ENCODE measurements at regions not wholly inside any gene's neighbourhood (a gene's known extent, or its start where the extent isn't known, plus 50 kb on each side); places are given as distances from the start of the nearest gene placed in this dataset.
"Not testable (repeated sequence)": the region's sequence is repeated elsewhere in the genome, so short reads cannot be mapped to it uniquely, and the experiment has no call there.

DNA sequence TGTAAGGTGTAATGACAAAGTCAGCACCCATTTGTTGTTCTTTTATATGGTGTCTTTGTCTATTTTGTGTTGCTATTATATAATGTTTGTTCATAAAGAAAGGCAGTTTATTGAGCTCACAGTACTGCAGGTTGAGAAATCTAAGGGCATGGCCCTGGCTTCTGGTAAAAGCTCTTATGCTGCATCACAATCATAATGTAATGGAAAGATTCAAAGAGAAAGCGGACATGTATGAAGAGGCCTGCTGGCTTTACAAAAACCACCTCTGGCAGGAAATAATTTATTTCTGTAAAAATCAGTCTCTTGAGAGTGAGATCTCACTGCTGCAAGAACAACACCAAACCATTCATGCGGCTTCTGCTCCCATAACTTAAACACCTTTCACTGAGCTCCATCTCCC is 746.7 kb upstream of the FAM174A start:
- Mint-ChIP-seq H3K4me1 (ENCODE audit: low read depth) (no peaks in the 10 kb centered on the region), H3K36me3 (no peaks in the 10 kb centered on the region), H3K27ac (no peak overlapping the region), H3K27me3 (no peaks in the 10 kb centered on the region), H3K9me3 (peaks cover 8% of the 10 kb centered on the region), H3K4me3 (no peak overlapping the region)
- ChIA-PET POLR2A (no interaction called here), CTCF (no interaction called here)
- no peak for DNase-seq
- intact Hi-C loops (cut with micrococcal nuclease), result no loop called here

DNA sequence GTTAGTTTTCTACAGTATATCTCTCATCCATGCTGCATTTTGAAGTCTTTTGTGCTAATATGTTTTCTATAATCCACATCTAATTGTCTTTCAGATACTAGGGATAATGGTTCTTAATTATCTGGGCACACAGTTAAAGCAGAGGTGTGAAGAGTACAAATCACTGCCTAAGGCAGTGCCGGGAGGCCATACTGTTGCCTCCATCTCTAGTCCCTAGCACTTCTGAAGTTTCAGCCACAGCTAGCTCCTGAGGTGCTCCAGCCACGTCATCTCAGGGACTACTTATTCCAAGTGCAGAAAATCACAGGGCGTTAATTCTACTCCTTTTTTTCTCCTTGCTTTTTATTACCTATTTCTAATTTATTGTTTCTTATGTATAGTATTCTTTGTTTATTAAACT is 760.0 kb upstream of the FAM174A start:
- CTCF ChIA-PET, result no interaction called here
- H3K9me3 Mint-ChIP-seq, result no peaks in the 10 kb centered on the region
- H3K27ac Mint-ChIP-seq, result no peak overlapping the region
- POLR2A ChIA-PET, result no interaction called here
- H3K4me1 Mint-ChIP-seq (ENCODE audit: low read depth), result no peaks in the 10 kb centered on the region
- H3K4me3 Mint-ChIP-seq, result no peak overlapping the region
- no peaks in the 10 kb centered on the region for H3K27me3 Mint-ChIP-seq
- intact Hi-C loops (cut with micrococcal nuclease), result no loop called here
- no peaks in the 10 kb centered on the region for H3K36me3 Mint-ChIP-seq
- DNase-seq, result no peak

- DNase-seq, result no peak
- Mint-ChIP-seq H3K27ac (no peak overlapping the region), H3K4me3 (no peak overlapping the region), H3K36me3 (no peaks in the 10 kb centered on the region), H3K27me3 (no peaks in the 10 kb centered on the region), H3K4me1 (ENCODE audit: low read depth) (no peaks in the 10 kb centered on the region), H3K9me3 (peaks cover 2% of the 10 kb centered on the region)
- ChIA-PET POLR2A (no interaction called here), CTCF (no interaction called here)
- intact Hi-C loops (cut with micrococcal nuclease), result no loop called here
Observed at GRCh38 chr5:99773290-99773689, 761.9 kb upstream of the FAM174A start.

GRCh38 chr5:99771296-99771695 is 763.9 kb upstream of the FAM174A start:
- H3K9me3 Mint-ChIP-seq, result peaks cover 5% of the 10 kb centered on the region
- DNase-seq, result no peak
- no peak overlapping the region for H3K4me3 Mint-ChIP-seq
- CTCF ChIA-PET, result no interaction called here
- no peaks in the 10 kb centered on the region for H3K27me3 Mint-ChIP-seq
- no peaks in the 10 kb centered on the region for H3K4me1 Mint-ChIP-seq (ENCODE audit: low read depth)
- H3K27ac Mint-ChIP-seq, result no peak overlapping the region
- no peaks in the 10 kb centered on the region for H3K36me3 Mint-ChIP-seq
- intact Hi-C loops (cut with micrococcal nuclease), result no loop called here
- POLR2A ChIA-PET, result no interaction called here

GRCh38 chr5:99765011-99765410 is 770.2 kb upstream of the FAM174A start:
- ChIA-PET CTCF (no interaction called here), POLR2A (no interaction called here)
- peaks cover 9% of the 10 kb centered on the region for H3K9me3 Mint-ChIP-seq
- no peaks in the 10 kb centered on the region for H3K36me3 Mint-ChIP-seq
- intact Hi-C loops (cut with micrococcal nuclease), result no loop called here
- DNase-seq, result no peak
- H3K27ac Mint-ChIP-seq, result no peak overlapping the region
- H3K4me1 Mint-ChIP-seq (ENCODE audit: low read depth), result no peaks in the 10 kb centered on the region
- no peak overlapping the region for H3K4me3 Mint-ChIP-seq
- H3K27me3 Mint-ChIP-seq, result no peaks in the 10 kb centered on the region

GRCh38 chr5:99763021-99763774 is 772.0 kb upstream of the FAM174A start:
- CTCF ChIA-PET, result no interaction called here
- peaks cover 5% of the 10 kb centered on the region for H3K9me3 Mint-ChIP-seq
- intact Hi-C loops (cut with micrococcal nuclease), result no loop called here
- no peak overlapping the region for H3K4me3 Mint-ChIP-seq
- H3K27me3 Mint-ChIP-seq, result no peaks in the 10 kb centered on the region
- POLR2A ChIA-PET, result no interaction called here
- H3K27ac Mint-ChIP-seq, result no peak overlapping the region
- DNase-seq, result no peak
- H3K36me3 Mint-ChIP-seq, result no peaks in the 10 kb centered on the region
- H3K4me1 Mint-ChIP-seq (ENCODE audit: low read depth), result no peaks in the 10 kb centered on the region

DNA sequence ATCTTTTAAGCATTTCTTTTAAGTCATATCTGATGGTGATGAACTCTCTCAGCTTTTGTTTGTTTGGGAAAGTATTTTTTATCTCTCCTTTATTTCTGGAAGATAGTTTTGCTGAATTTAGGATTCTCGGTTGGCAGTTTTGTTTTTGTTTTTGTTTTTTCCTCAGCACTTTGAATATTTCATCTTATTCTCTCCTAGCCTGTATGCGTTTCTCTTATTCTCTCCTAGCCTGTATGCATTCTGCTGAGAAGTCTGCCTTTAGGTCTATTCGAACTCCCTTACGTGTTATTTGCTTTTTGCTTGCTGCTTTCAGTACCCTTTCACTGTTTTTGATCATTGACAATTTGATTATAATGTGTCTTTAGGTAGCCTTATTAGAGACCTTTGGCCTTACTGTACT is 787.8 kb upstream of the FAM174A start:
- Mint-ChIP-seq H3K27me3 (no peaks in the 10 kb centered on the region), H3K36me3 (no peaks in the 10 kb centered on the region), H3K4me3 (no peak overlapping the region), H3K27ac (no peak overlapping the region), H3K4me1 (ENCODE audit: low read depth) (no peaks in the 10 kb centered on the region), H3K9me3 (peaks cover 9% of the 10 kb centered on the region)
- no peak for DNase-seq
- ChIA-PET POLR2A (no interaction called here), CTCF (no interaction called here)
- intact Hi-C loops (cut with micrococcal nuclease), result no loop called here

DNA sequence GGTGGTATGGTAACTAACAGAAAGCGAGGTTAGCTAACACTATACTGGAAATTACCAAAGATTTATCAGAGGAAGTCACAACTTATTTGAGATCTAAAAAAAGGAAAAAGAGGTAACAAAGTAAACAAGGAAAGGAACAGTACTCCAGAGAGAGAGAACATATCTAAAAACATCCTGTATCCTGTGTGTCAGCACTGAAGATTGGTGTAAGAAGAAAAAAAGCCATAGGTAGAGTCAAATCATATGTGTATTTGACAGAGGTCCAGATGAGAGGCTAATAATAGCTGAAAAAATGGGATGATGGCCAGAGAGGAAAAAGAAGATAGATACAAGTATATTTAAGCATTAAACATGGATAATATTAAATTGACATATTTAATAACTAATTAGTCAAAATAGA is 802.0 kb upstream of the FAM174A start:
- H3K4me1 Mint-ChIP-seq (ENCODE audit: low read depth); H3K27ac Mint-ChIP-seq; H3K27me3 Mint-ChIP-seq; CTCF ChIA-PET; POLR2A ChIA-PET; intact Hi-C loops (cut with micrococcal nuclease); H3K9me3 Mint-ChIP-seq; DNase-seq; H3K36me3 Mint-ChIP-seq; H3K4me3 Mint-ChIP-seq: not testable (repeated sequence)

- H3K4me3 Mint-ChIP-seq; H3K27ac Mint-ChIP-seq; H3K27me3 Mint-ChIP-seq; H3K9me3 Mint-ChIP-seq; POLR2A ChIA-PET; CTCF ChIA-PET; DNase-seq; H3K4me1 Mint-ChIP-seq (ENCODE audit: low read depth); intact Hi-C loops (cut with micrococcal nuclease); H3K36me3 Mint-ChIP-seq: not testable (repeated sequence)
Observed at GRCh38 chr5:99730653-99731052, 801.8 kb upstream of the CHD1 start.

GRCh38 chr5:99724732-99725290 is 796.0 kb upstream of the CHD1 start:
- DNase-seq, result no peak
- Mint-ChIP-seq H3K4me3 (no peak overlapping the region), H3K36me3 (no peaks in the 10 kb centered on the region), H3K27me3 (no peaks in the 10 kb centered on the region), H3K27ac (no peak overlapping the region), H3K9me3 (no peaks in the 10 kb centered on the region), H3K4me1 (ENCODE audit: low read depth) (no peaks in the 10 kb centered on the region)
- ChIA-PET CTCF (no interaction called here), POLR2A (no interaction called here)
- intact Hi-C loops (cut with micrococcal nuclease), result no loop called here

DNA sequence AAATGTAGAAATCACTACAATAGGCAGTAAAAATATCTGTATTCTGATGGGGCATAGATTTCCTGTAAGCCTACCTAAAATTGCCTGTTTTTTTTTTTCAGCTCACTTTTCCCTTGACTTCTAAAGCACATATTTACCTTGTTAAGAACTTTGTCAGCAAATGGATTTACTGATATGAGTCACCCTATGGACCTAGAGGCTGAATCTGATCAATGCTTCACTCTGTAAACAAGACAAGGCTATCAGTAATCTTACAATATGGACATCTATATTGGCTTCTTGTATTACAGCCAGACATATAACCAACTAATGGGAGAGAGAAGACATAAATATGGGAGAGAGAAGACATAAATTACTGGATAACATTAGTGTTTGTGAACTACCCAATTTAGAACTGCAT is 792.7 kb upstream of the CHD1 start:
- ChIA-PET POLR2A (no interaction called here), CTCF (no interaction called here)
- no peak overlapping the region for H3K27ac Mint-ChIP-seq
- H3K4me1 Mint-ChIP-seq (ENCODE audit: low read depth), result no peaks in the 10 kb centered on the region
- H3K4me3 Mint-ChIP-seq, result no peak overlapping the region
- DNase-seq, result no peak
- no peaks in the 10 kb centered on the region for H3K36me3 Mint-ChIP-seq
- intact Hi-C loops (cut with micrococcal nuclease), result no loop called here
- no peaks in the 10 kb centered on the region for H3K27me3 Mint-ChIP-seq
- H3K9me3 Mint-ChIP-seq, result no peaks in the 10 kb centered on the region

DNA sequence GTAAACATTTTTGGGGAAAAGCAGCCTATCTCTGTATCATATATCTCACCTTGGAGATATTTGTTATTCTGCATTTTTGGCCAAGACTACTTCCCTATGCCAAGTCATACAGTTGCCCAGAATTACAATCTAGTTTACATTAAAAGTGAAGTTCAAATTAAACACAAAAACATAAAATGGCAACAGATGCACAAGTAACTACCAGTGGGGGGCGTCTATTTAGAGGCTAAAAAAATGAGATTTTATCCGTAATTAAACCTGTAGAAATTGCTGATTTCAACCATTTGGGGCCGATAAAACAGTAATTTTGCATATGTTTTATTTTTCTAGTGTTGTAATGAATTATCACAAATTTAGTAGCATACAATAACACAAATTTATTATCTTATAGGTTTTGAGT is 787.1 kb upstream of the CHD1 start:
- CTCF ChIA-PET, result no interaction called here
- H3K27me3 Mint-ChIP-seq, result no peaks in the 10 kb centered on the region

GRCh38 chr5:99706160-99706559 is 777.4 kb upstream of the CHD1 start:
- H3K27me3 Mint-ChIP-seq, result no peaks in the 10 kb centered on the region
- POLR2A ChIA-PET, result no interaction called here
- H3K9me3 Mint-ChIP-seq, result no peaks in the 10 kb centered on the region
- no peak overlapping the region for H3K4me3 Mint-ChIP-seq
- intact Hi-C loops (cut with micrococcal nuclease), result no loop called here
- no peaks in the 10 kb centered on the region for H3K4me1 Mint-ChIP-seq (ENCODE audit: low read depth)
- H3K27ac Mint-ChIP-seq, result no peak overlapping the region
- CTCF ChIA-PET, result no interaction called here
- no peak for DNase-seq
- H3K36me3 Mint-ChIP-seq, result no peaks in the 10 kb centered on the region

More for the DNA sequence above, 787.1 kb upstream of the CHD1 start:
- Mint-ChIP-seq H3K27ac (no peak overlapping the region), H3K4me3 (no peak overlapping the region), H3K4me1 (ENCODE audit: low read depth) (no peaks in the 10 kb centered on the region), H3K9me3 (peaks cover 5% of the 10 kb centered on the region), H3K36me3 (no peaks in the 10 kb centered on the region)
- POLR2A ChIA-PET, result no interaction called here
- intact Hi-C loops (cut with micrococcal nuclease), result no loop called here
- no peak for DNase-seq
